Lung (tissue), 11 donors: ENCODE measurements at regions not wholly inside any gene's neighbourhood (a gene's known extent, or its start where the extent isn't known, plus 50 kb on each side); places are given as distances from the start of the nearest gene placed in this dataset.

Source experiments
- ATAC-seq: fragments of 200-7000 bp; cut with Tn5 transposase; one replicate; pipeline ENCODE4 v1.9.1; 2020; ENCODE audit warnings: moderate number of reproducible peaks; ENCODE audit not compliant: insufficient read depth, low FRiP score
- DNase-seq, 3 donors: peaks; one replicate each; pipeline ENCODE4 v3.0.0-alpha.2; 2013 to 2017
- H3K27ac ChIP-seq, 2 donors: one replicate each; pipeline ENCODE4 v1.5.1; 2013; ENCODE audit warnings: mild to moderate bottlenecking in 2 of 2, moderate library complexity in 2 of 2, control low read depth in 1 of 2, inconsistent platforms in 1 of 2, low read depth in 1 of 2, low read length in 1 of 2
- H3K27me3 ChIP-seq, 3 donors: one replicate each; pipeline ENCODE4 v1.5.1; 2013; ENCODE audit warnings: low read length in 2 of 3; ENCODE audit not compliant: control insufficient read depth in 3 of 3, insufficient read depth in 3 of 3
- H3K36me3 ChIP-seq, 4 donors: one replicate each; pipeline ENCODE4 v1.5.1; 2013; ENCODE audit warnings: low read length in 4 of 4, mild to moderate bottlenecking in 1 of 4, moderate library complexity in 1 of 4; ENCODE audit not compliant: control insufficient read depth in 4 of 4, insufficient read depth in 4 of 4
- H3K4me1 ChIP-seq, 5 donors: one replicate each; pipeline ENCODE4 v1.5.1; 2013; ENCODE audit warnings: low read length in 5 of 5, mild to moderate bottlenecking in 2 of 5, moderate library complexity in 1 of 5; ENCODE audit not compliant: control insufficient read depth in 5 of 5, insufficient read depth in 5 of 5
- H3K4me3 ChIP-seq: one replicate; pipeline ENCODE4 v1.5.1; 2013; ENCODE audit warnings: mild to moderate bottlenecking, control low read depth, moderate library complexity
- H3K9ac ChIP-seq, 2 donors: one replicate each; pipeline ENCODE4 v1.5.1; 2013; ENCODE audit warnings: low read length in 2 of 2, control low read depth in 1 of 2; ENCODE audit not compliant: insufficient read depth in 1 of 2
- H3K9me3 ChIP-seq, 4 donors: one replicate each; pipeline ENCODE4 v1.5.1; 2013; ENCODE audit warnings: low read length in 3 of 4, mild to moderate bottlenecking in 1 of 4, moderate library complexity in 1 of 4; ENCODE audit not compliant: control insufficient read depth in 4 of 4, insufficient read depth in 3 of 4
- WGBS, 2 donors: extraction: QIAGEN DNeasy Blood & Tissue Kit; methylation state at CpG; one replicate each; pipeline ENCODE4 v1.1.7; 2013; 5-methylcytosine and 5-hydroxymethylcytosine counted together
- TF ChIP-seq, protein P1 (sequence below): IDR thresholded peaks from 2 replicates; pipeline ENCODE4 v1.5.1; 2012; ENCODE audit warnings: mild to moderate bottlenecking; ENCODE audit errors: control extremely low read depth, extremely low read depth
- donor health status: control.
- donor health status: control.
- donor health status: Bipolar disorder and iron deficiency.
- donor health status: healthy.
- donor health status: DM: yes; HTN: yes; CAD: no.

DNA sequence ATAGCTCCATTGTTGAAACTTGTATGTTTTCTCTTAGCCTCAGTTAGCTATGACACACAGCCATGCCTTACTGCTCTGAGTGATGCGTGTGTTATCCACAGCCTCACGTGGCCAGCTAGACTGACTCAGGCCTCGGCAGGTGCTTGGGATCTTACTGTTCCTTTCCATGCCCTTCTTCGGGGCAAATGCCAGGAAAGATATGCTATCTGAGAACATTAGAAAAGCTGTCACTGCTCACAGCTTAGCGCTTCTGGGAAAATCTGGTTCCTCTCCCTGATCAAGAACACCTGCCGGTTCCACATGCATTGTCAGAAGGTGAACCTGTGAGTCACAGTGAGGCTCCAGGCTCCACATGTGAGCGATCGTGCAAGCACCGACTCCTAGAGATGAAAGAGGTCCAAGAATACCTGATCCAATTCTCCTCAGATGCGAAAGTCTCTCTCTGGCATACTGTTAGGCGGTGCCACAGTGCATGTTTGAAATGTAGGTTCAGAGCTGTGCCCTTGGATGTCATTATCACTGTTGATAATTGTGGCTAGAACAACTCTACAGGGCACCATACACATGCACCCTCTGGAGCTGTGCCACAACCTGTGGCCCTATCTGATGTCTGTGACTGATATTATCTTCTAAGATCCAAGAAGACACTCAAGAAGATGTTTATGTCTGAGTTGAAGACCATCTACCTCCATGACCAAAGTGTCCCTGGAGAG lies 247.8 kb upstream of the IGFBP3 start:
- TF ChIP-seq, protein P1, sequence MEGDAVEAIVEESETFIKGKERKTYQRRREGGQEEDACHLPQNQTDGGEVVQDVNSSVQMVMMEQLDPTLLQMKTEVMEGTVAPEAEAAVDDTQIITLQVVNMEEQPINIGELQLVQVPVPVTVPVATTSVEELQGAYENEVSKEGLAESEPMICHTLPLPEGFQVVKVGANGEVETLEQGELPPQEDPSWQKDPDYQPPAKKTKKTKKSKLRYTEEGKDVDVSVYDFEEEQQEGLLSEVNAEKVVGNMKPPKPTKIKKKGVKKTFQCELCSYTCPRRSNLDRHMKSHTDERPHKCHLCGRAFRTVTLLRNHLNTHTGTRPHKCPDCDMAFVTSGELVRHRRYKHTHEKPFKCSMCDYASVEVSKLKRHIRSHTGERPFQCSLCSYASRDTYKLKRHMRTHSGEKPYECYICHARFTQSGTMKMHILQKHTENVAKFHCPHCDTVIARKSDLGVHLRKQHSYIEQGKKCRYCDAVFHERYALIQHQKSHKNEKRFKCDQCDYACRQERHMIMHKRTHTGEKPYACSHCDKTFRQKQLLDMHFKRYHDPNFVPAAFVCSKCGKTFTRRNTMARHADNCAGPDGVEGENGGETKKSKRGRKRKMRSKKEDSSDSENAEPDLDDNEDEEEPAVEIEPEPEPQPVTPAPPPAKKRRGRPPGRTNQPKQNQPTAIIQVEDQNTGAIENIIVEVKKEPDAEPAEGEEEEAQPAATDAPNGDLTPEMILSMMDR, result no peak
- H3K9me3 ChIP-seq, result peaks cover 0 to 2% (median 0%) of the 10 kb centered on the region in 4 donors
- WGBS, 2 donors, result 88 to 89% methylated on average over 11 of the region's 11 CpGs
- no peak overlapping the region for H3K27ac ChIP-seq
- no peaks in the 10 kb centered on the region for H3K36me3 ChIP-seq
- peaks cover 0 to 7% (median under 1%) of the 10 kb centered on the region in 5 donors for H3K4me1 ChIP-seq
- no peaks in the 10 kb centered on the region for H3K27me3 ChIP-seq
- no peak overlapping the region for H3K9ac ChIP-seq
- DNase-seq, result no peak
- no peak overlapping the region for H3K4me3 ChIP-seq
- ATAC-seq, result no peak

DNA sequence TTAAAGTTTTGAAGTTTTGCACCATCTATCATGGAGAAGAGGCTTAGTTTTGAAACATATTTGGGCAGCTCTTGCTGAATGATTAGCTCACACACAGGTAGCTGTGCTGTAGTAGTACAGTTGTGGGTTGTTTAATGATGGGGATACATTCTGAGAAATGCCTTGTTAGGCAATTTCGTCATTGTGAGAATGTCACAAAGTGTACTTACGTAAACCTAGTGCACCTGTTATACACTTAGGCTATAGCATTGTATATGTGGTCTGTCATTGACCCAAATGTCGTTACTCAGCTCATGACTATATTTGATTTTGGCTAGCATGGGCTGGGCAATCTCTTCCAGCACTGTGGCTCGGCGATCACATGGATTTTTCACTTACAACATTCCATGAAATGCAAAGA lies 247.2 kb upstream of the IGFBP3 start:
- H3K4me1 ChIP-seq, result peaks cover 0 to 2% (median 0%) of the 10 kb centered on the region in 5 donors
- no peak for DNase-seq
- TF ChIP-seq, protein P1, result no peak
- H3K9me3 ChIP-seq, result peaks cover 0 to 2% (median 0%) of the 10 kb centered on the region in 4 donors
- H3K27me3 ChIP-seq, result no peaks in the 10 kb centered on the region
- H3K27ac ChIP-seq, result no peak overlapping the region
- H3K4me3 ChIP-seq, result no peak overlapping the region
- H3K36me3 ChIP-seq, result no peaks in the 10 kb centered on the region
- 88 to 91% methylated on average over 5 of the region's 5 CpGs for WGBS, 2 donors
- no peak for ATAC-seq
- no peak overlapping the region for H3K9ac ChIP-seq

DNA sequence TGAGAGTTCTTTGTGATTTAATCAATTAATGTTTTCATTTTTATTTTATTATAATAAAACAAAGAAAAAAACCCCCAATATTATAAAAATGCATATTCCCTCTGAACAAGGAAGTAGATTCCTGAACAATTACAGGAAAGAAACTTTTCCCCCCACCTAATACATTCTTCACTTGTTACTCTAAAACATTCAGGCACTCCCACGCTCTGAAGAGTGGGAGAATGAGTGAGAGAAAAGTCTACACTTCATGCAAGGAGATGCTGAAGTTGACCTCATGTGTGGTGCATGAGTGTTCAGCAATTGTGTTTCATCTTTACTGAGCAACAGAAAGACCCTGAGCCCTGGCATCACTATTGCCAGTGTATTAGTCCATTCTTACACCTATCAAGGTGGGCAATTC lies 244.2 kb upstream of the IGFBP3 start:
- ATAC-seq (no peak), DNase-seq (no peak)
- Histone ChIP-seq H3K27ac (no peak overlapping the region), H3K36me3 (no peaks in the 10 kb centered on the region), H3K4me3 (no peak overlapping the region), H3K9me3 (peaks cover 0 to 2% (median 0%) of the 10 kb centered on the region in 4 donors), H3K4me1 (no peaks in the 10 kb centered on the region), H3K9ac (no peak overlapping the region), H3K27me3 (no peaks in the 10 kb centered on the region)
- TF ChIP-seq, protein P1, result no peak
- WGBS, 2 donors, result 59 to 74% methylated on average over 1 of the region's 1 CpG

DNA sequence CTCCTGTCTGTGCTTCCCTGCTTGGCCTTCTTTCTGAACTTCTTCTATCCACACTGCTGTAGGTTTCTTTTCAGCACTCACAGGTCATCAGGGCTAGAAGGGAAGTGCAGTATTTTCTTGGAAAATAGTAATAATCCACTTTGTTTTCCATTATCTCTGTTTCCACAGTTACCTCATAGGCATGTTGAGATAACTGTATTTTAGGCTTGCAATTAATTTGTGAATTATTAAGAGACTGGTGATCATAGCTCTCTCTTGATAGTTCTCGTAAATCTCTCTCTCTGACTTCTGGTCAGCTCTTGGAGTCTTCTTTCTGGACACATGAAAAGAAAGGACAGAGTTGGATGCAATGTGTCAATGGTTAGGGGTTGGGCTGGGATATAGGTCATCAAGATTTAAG lies 243.6 kb upstream of the IGFBP3 start:
- H3K27me3 ChIP-seq, result no peaks in the 10 kb centered on the region
- TF ChIP-seq, protein P1, result no peak
- DNase-seq, result no peak
- H3K27ac ChIP-seq, result no peak overlapping the region
- H3K9ac ChIP-seq, result no peak overlapping the region
- H3K36me3 ChIP-seq, result no peaks in the 10 kb centered on the region
- 47% methylated on average over 1 of the region's 1 CpG for WGBS, 2 donors
- no peak for ATAC-seq
- H3K4me3 ChIP-seq, result no peak overlapping the region
- H3K4me1 ChIP-seq, result no peaks in the 10 kb centered on the region
- H3K9me3 ChIP-seq, result peaks cover 0 to 2% (median 0%) of the 10 kb centered on the region in 4 donors
